GM06990 (cell line): ENCODE measurements at regions not wholly inside any gene's neighbourhood (a gene's known extent, or its start where the extent isn't known, plus 50 kb on each side); places are given as distances from the start of the nearest gene placed in this dataset.

ENCODE experiments used
- DNase-seq: peaks from one replicate; pipeline ENCODE4 v3.0.0-alpha.2; 2011; ENCODE audit not compliant: insufficient read length; ENCODE audit errors: extremely low read depth
- H3K27me3 ChIP-seq: replicated peaks from 2 replicates; pipeline ENCODE4 v1.6.0; 2011; ENCODE audit warnings: low read length; ENCODE audit not compliant: control insufficient read depth, insufficient read depth
- H3K36me3 ChIP-seq: 2 replicates; pipeline ENCODE4 v1.5.1; 2011; ENCODE audit warnings: low read length; ENCODE audit not compliant: control insufficient read depth, insufficient read depth
- H3K4me3 ChIP-seq: replicated peaks from 2 replicates; pipeline ENCODE4 v1.5.1; 2011; ENCODE audit warnings: low read depth, mild to moderate bottlenecking, control low read depth, low read length
- TF ChIP-seq, protein P1 (sequence below): IDR thresholded peaks from 2 replicates; pipeline ENCODE4 v1.5.1; 2011; ENCODE audit warnings: low read length, control low read depth, mild to moderate bottlenecking, inconsistent platforms; ENCODE audit not compliant: insufficient read depth, poor library complexity, severe bottlenecking

DNA sequence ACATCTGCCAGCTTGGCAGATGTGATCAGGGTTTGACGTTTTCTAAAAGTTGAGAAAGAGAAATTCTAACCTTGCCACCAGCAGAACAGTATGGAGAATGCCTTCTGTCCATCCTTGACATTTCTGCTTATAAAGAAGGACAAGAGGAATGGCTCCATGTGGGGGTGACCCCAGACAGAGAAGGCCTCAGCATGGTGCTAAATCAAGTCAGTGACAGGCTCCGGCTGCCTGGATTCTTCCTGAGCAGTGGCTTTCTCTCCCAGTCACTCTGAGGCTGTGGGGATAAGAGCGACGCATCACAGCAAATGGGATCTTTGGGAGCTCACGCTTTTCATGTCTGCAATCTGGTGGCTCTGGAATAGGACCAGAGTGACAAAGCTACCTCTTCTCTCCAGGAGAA lies 640.2 kb upstream of the CAMK1G start:
- TF ChIP-seq, protein P1, sequence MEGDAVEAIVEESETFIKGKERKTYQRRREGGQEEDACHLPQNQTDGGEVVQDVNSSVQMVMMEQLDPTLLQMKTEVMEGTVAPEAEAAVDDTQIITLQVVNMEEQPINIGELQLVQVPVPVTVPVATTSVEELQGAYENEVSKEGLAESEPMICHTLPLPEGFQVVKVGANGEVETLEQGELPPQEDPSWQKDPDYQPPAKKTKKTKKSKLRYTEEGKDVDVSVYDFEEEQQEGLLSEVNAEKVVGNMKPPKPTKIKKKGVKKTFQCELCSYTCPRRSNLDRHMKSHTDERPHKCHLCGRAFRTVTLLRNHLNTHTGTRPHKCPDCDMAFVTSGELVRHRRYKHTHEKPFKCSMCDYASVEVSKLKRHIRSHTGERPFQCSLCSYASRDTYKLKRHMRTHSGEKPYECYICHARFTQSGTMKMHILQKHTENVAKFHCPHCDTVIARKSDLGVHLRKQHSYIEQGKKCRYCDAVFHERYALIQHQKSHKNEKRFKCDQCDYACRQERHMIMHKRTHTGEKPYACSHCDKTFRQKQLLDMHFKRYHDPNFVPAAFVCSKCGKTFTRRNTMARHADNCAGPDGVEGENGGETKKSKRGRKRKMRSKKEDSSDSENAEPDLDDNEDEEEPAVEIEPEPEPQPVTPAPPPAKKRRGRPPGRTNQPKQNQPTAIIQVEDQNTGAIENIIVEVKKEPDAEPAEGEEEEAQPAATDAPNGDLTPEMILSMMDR = no peak
- Histone ChIP-seq H3K36me3 (no peaks in the 10 kb centered on the region), H3K27me3 (no peaks in the 10 kb centered on the region; the same call in 1 of the 2 replicates), H3K4me3 (no peak overlapping the region)
- DNase-seq = no peak

DNA sequence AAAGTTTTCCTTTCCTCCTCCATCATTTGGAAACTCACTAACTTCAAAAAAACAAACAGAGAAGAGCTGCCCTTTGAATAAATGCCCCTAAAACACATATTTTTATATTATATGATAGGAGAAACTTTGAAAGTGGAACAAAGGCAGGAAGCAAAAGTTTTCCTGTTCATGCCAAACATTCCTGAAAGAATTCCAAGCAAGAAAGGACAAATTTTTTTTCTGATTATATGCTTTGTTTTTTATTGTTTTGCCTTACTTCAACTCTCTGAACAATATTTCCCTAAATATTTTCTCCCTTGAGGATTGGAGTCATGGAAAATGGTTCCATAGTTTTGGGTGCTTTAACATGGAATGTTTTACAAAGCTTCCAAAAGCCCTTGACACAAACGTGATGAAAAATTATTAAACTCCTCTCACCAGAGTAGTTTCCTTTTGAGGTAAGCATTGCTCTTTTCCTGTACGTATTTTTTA lies 638.5 kb upstream of the CAMK1G start:
- no peaks in the 10 kb centered on the region; the same call in 1 of the 2 replicates for H3K27me3 ChIP-seq
- no peak for DNase-seq
- no peaks in the 10 kb centered on the region for H3K36me3 ChIP-seq
- TF ChIP-seq, protein P1 = no peak
- H3K4me3 ChIP-seq = no peak overlapping the region

DNA sequence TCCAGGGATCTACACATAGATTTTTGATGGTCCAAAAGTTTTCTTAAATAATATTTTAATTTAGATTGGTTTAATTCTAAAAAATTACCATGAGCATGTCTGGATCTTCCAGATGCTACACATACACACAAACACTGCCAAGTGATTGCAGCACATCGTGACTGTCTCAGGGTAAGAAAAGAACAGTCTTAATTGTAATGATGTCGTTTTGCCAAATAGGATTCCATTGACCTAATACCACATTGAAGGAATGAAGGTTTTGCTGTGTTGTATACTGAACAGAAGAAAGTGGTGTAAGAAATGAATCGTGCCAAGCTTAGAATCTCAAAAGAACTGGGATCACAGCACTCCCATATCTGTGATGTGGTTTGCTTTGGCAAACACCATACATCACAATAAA lies 633.3 kb upstream of the CAMK1G start:
- no peak overlapping the region for H3K4me3 ChIP-seq
- no peak for DNase-seq
- TF ChIP-seq, protein P1 = no peak
- H3K36me3 ChIP-seq = no peaks in the 10 kb centered on the region
- H3K27me3 ChIP-seq = no peaks in the 10 kb centered on the region

DNA sequence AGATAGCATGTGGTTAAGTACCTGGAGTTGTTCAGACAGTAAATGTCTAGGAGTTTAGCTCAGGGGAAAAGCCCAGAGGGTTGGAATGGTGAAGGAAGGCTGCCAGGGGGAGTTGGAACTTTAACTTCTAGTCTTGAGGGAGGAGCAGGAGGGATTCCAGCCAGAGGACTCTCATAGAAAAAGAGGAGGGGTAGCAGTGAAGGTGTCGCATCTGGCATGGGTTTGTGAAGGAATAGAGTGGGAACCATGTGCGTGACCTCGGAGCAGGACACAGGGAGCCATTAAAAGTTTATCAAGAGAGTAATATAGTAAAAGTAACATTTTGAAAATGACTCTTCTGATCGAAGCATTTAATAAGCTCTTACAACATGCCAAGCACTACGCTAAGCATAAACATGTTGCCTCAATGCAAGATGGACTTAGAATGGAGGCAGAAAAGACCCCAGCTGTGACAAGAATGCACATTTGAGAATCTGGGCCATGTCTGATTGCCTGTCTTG lies 632.4 kb upstream of the CAMK1G start:
- no peaks in the 10 kb centered on the region for H3K27me3 ChIP-seq
- no peaks in the 10 kb centered on the region for H3K36me3 ChIP-seq
- H3K4me3 ChIP-seq = no peak overlapping the region
- no peak for DNase-seq
- TF ChIP-seq, protein P1 = no peak

DNA sequence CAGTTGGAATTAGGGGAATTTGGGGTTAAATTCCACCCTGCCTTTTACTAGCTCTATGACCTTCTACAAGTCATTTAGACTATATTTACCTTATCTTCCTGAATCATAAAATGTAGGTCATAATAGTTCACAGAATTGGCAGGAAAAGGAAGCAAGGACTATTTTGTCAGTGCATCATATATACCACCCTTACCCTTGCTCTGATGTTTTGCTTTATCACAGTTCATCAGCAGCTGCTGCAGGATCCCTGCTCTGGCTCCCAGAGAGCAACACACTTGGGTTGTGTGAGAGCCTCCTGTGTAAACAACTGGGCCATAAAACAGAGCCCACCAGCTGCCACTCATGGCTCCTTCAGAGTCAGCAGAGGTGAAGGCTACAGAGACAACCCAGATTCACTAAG lies 631.6 kb upstream of the CAMK1G start:
- Histone ChIP-seq H3K36me3 (no peaks in the 10 kb centered on the region), H3K4me3 (no peak overlapping the region), H3K27me3 (no peaks in the 10 kb centered on the region)
- TF ChIP-seq, protein P1 = no peak
- DNase-seq = no peak

DNA sequence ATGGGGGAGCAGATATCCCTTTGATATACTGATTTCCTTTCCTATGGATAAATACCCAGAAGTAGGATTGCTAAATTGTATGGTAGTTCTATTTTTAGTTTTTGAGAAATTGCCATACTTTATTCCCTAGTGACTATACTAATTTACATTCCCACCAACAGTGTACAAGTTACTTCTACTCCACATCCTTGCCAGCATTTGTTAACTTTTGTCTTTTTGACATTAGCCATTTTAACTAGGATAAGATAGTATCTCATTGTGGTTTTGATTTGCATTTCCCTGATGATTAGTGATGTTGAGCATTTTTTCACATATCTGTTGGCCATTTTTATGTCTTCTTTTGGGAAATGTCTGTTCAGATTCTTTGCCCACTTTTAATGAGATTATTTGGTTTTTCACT lies 620.6 kb upstream of the CAMK1G start:
- TF ChIP-seq, protein P1 = no peak
- Histone ChIP-seq H3K4me3 (no peak overlapping the region), H3K27me3 (no peaks in the 10 kb centered on the region), H3K36me3 (no peaks in the 10 kb centered on the region)
- no peak for DNase-seq
